SIG-M5 treated with dmso at 0.1 percent for 504 hours (cell line): ENCODE measurements at regions not wholly inside any gene's neighbourhood (a gene's known extent, or its start where the extent isn't known, plus 50 kb on each side); places are given as distances from the start of the nearest gene placed in this dataset.

ENCODE experiments used
- DNase-seq: peaks from one replicate; lab custom pipeline; 2025; ENCODE audit not compliant: unreplicated experiment; lab: John Stamatoyannopoulos, UW

DNA sequence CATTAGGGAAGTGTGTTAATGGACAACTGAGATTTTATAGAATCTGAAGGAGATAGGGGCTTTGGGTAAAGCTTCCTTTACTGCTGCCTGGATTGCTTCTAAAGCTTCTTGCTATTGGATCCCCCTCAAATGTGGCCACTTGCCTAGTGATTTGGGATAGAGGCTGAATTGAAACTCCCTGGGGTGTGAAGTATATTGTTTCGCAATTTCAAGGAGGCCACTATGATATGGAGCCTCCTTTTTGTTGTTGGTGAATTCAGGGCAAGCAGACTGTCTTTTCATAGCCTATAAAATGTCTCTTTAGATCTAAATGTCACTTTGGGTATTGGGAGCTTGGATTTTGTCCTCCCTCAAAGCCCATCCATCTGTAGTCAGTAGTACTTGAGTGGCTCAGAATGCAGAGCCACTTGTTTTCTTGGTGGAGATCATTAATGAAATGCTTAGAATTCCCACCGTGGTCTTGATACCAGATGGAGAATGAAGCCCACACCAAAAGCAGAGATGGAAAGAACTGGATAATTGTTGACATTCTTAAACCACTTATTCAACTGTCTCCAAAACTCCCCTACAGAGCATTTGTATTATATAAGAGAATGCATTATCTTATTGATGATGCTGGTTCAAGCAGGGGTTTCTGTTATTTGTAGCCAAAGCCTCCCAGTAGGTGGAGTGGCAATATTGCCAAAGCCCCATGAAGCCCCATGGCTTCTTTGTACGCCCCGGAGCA is 144.3 kb upstream of the KCNE2 start:
- no peak for DNase-seq

GRCh38 chr21:34220556-34221195 is 143.1 kb upstream of the KCNE2 start:
- DNase-seq: no peak

DNA sequence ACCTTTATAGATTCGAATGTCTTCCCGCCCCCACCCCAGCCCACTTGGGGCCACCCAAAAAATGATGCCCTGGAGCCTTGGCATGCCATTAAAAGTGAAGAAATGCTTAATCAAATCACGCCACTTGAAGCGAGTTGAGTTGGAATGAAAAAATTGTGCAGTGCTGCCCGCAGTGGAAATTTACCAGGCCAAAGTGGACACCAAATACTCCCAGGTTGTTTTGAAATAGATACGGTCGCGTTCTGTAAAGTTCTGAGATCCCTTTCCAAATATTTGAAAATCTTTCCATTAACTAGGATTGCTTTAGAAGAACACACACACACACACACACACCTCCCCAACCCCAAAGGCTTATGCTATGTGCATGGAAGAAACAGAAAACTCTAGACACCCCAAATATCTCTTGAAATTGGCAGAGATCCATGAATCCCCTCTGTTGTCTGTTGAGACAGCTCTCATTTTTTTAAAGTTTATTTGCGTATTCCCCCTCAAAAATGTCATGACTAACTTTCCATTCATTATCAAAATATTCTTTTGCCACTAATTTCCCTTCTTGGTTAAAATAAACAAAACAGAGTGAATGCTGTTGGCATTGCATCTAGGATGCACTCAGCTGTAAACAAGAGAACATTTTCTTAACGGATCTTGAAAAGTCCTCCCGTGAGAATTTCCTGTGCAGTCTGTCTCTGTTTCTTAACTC is 142.3 kb upstream of the KCNE2 start:
- no peak for DNase-seq

GRCh38 chr21:34222031-34222335 is 141.8 kb upstream of the KCNE2 start:
- DNase-seq: no peak

DNA sequence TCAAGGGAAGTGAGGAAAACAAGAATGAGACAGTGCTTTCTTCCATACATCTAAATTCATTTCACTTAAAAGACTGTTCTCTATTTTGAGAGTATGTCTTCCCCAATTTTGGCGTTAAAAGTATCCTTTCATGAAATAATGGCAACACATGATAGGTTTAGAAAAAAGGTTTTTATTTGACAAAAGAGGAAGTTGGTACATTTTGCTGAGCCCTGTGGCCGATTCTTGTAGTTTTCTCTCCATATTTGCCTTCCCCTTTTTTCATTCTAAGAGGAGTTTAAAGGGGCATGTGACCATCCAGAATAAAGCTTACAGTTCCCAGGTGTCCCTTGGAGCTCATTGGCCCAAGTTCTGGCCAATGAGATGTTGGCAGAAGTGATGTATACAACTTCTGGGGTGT is 140.4 kb upstream of the KCNE2 start:
- DNase-seq: peak; percentile 51

GRCh38 chr21:34227386-34227852 is 136.4 kb upstream of the KCNE2 start:
- no peak for DNase-seq

DNA sequence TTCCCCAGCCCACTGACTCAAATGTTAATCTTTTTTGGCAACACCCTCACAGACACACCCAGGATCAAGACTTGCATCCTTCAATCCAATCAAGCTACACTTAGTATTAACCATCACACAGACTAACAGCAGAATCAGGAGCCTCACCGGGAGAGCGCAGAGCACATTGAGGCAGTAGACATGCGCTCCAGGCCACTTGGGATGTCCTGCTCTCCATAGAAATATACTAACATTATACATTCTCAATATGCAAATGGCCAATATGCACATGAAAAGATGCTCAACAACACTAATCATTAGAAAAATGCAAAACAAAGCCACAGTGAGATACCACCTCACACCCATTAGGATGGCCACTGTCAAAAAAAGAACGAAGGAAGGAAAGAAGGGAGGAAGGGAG is 135.0 kb upstream of the KCNE2 start:
- no peak for DNase-seq

DNA sequence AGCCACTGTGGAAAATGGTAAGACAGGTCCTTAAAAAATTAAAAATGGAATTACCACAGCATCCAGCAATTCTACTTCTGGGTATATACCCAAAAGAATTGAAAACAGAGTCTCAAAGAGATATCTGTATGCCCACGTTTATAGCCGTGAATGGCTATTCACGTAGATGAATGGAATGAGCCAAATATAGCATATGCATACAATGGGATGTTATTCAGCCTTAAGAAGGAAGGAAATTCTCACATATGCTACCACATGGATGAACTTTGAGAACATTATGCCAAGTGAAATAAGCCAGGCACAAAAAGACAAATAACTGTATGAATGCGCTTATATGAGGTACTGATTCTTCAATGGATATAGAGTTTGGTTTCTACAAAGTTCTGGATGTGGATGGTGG is 134.5 kb upstream of the KCNE2 start:
- DNase-seq: no peak

DNA sequence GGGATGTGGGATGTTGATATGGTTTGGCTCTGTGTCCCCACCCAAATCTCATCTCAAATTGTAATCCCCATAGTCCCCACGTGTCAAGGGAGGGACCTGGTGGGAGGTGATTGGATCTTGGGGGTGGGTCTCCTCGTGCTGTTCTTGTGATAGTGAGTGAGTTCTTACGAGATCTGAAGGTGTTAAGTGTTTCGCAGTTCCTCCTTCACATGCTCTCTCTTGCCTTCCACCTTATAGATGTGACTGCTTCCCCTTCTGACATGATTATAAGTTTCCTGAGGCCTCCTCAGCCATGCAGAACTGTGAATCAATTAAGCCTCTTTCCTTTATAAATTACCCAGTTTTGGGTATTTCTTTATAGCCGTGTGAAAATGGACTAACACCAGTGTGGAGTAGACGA is 130.1 kb upstream of the KCNE2 start:
- DNase-seq: peak; percentile 0

DNA sequence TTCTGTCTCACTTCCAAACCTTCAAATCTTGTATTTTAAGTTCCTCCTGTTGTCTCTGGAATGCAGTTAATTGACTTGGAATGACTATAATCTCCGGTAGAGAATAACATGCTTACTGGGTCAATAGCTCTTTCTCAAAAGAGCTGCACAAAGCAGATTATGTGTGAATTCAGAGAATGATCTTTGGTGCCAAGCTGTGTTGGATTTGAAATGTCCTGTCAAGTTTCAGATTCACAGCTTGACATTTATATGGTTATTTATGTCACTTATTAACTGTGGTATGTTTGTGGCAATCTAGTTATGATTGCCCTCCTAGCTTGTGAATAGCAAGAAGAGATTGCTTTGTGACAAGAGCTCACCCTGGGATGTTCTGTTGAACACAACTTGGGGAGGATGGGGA is 128.3 kb upstream of the KCNE2 start:
- no peak for DNase-seq

DNA sequence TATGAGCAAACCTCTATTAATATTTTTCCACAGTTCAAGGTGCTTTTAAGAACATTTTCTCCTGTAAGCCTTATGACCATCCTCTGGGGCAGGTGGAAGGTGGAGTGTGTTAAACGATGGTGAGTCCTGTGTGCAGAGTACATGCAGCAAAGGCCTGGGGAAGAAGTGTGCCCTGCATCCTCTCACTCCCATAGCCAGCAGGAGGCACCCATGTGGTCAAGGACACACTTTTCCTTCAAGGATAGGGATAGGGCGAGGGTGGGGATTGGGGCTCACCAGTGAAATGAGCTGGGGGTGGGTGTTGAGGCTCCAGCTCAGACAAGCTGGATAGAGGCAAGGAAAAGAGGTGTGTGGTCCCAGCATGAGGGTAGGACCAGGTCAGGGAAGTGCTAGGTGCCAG is 120.8 kb upstream of the KCNE2 start:
- DNase-seq: no peak

GRCh38 chr21:34243562-34243961 is 120.2 kb upstream of the KCNE2 start:
- DNase-seq: no peak

DNA sequence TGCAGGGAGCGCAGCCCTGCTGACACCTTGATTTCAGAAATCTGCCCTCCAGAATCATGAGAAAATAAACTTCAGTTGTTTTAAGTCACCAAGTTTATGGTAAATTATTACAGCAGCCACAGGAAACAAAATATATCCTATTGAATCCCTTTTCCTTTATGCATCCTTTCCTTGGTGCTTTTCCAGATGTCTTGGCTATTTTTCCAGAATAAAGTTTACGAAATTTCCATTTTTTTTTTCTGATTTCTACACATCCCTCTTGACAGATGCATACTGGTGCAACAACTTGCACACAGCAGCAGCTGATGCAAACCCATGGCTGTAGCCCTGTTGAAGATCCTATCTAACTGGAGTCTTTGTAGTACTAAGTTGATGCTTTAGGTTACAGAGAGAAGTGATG is 111.1 kb upstream of the KCNE2 start:
- DNase-seq: no peak

GRCh38 chr21:34255073-34255472 is 108.7 kb upstream of the KCNE2 start:
- DNase-seq: no peak

- no peak for DNase-seq
Observed at GRCh38 chr21:34260277-34261008, 103.4 kb upstream of the KCNE2 start.

GRCh38 chr21:34261841-34262468 is 101.9 kb upstream of the KCNE2 start:
- no peak for DNase-seq

GRCh38 chr21:34262469-34262845 is 101.3 kb upstream of the KCNE2 start:
- DNase-seq: no peak

GRCh38 chr21:34263629-34264028 is 100.2 kb upstream of the KCNE2 start:
- no peak for DNase-seq

- no peak for DNase-seq
Observed at GRCh38 chr21:34266351-34266750, 97.5 kb upstream of the KCNE2 start.

GRCh38 chr21:34268493-34268892 is 95.3 kb upstream of the KCNE2 start:
- no peak for DNase-seq

DNA sequence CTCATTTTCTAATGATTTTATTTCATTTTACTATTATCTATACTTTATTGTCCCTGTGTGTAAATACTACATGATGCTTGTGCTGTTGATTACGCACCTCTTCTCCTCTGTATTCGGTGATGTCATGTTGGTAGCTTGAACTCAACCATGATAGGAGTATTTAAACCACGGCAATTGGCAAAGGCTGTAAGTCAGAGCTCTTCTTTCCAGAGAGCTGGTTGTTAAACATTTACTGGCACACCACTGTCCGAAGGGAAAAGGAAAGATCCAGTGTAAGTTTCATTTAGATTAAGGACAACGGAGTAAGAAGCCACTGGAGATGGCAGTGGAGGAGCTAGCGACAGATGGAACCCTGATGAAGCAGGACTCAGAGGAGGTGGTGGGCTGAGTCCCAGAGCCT is 93.4 kb upstream of the KCNE2 start:
- DNase-seq: no peak
